Neural crest cell (in vitro differentiated cells): ENCODE measurements at regions not wholly inside any gene's neighbourhood (a gene's known extent, or its start where the extent isn't known, plus 50 kb on each side); places are given as distances from the start of the nearest gene placed in this dataset.

ENCODE experiments used
- DNase-seq: peaks from one replicate; pipeline ENCODE4 v3.0.0; 2021; ENCODE audit warnings: low read depth, mixed read lengths, low spot score
- H3K27ac Mint-ChIP-seq: one replicate; pipeline ENCODE4 v1.8.0; 2021; ENCODE audit warnings: mild to moderate bottlenecking, mixed read lengths; ENCODE audit not compliant: unreplicated experiment
- H3K27me3 Mint-ChIP-seq: 2 replicates; pipeline ENCODE4 v1.8.0; 2021; ENCODE audit warnings: low read depth, mild to moderate bottlenecking, mixed read lengths
- H3K36me3 Mint-ChIP-seq: 2 replicates; pipeline ENCODE4 v1.8.0; 2021; ENCODE audit warnings: low read depth, mild to moderate bottlenecking, mixed read lengths
- H3K4me1 Mint-ChIP-seq: 2 replicates; pipeline ENCODE4 v1.8.0; 2021; ENCODE audit warnings: mixed read lengths
- H3K4me3 Mint-ChIP-seq: one replicate; pipeline ENCODE4 v1.8.0; 2021; ENCODE audit warnings: mild to moderate bottlenecking, mixed read lengths
- H3K9me3 Mint-ChIP-seq: 2 replicates; pipeline ENCODE4 v1.8.0; 2021; ENCODE audit warnings: mixed read lengths
- TF ChIP-seq, protein P1 (sequence below): fragments of 200-600 bp; sonication (generic); conservative IDR thresholded peaks from 2 replicates; pipeline ENCODE4 v1.5.0; 2021; ENCODE audit warnings: antibody characterized with exemption, mild to moderate bottlenecking

DNA sequence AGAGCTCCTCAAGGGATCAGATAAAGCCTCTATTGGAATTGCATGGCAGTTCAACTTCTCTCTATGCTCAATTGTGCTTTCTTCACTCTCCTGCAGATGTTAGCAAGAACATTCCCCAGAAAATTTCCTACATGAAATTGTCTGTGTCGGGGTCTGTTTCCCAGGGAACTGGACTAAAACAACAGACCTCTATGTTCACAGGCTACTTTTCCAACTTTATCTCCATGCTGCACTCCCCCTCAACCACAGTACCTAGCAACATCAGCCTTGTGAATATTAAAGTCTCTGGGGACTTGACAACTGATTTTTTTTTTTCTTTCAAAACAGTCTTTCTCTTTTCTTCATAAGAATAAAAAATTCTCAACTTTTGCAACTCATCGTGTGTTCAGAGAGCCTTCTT is 1470.8 kb upstream of the ADGRL3 start:
- Mint-ChIP-seq H3K27me3 (no peaks in the 10 kb centered on the region), H3K4me1 (no peaks in the 10 kb centered on the region), H3K9me3 (peaks cover 6% of the 10 kb centered on the region), H3K4me3 (no peak overlapping the region), H3K27ac (no peak overlapping the region), H3K36me3 (peaks cover 3% of the 10 kb centered on the region)
- no peak for DNase-seq
- TF ChIP-seq, protein P1, sequence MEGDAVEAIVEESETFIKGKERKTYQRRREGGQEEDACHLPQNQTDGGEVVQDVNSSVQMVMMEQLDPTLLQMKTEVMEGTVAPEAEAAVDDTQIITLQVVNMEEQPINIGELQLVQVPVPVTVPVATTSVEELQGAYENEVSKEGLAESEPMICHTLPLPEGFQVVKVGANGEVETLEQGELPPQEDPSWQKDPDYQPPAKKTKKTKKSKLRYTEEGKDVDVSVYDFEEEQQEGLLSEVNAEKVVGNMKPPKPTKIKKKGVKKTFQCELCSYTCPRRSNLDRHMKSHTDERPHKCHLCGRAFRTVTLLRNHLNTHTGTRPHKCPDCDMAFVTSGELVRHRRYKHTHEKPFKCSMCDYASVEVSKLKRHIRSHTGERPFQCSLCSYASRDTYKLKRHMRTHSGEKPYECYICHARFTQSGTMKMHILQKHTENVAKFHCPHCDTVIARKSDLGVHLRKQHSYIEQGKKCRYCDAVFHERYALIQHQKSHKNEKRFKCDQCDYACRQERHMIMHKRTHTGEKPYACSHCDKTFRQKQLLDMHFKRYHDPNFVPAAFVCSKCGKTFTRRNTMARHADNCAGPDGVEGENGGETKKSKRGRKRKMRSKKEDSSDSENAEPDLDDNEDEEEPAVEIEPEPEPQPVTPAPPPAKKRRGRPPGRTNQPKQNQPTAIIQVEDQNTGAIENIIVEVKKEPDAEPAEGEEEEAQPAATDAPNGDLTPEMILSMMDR, result no peak

DNA sequence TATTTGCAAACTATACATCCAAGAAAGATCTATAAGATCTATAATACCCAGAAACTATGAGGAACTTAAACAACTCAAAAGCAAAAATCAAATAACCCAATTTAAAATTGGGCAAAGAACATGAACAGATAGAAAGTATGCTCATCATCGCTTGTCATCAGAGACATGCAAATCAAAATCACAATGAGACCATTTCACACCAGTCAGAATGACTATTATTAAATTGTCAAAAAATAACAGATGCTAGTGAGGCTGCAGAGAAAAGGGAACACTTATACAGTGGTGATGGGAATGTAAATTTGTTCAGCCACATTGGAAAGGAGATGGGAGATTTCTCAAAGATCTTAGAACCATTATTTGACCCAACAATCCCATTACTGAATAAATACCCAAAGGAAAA is 1451.7 kb upstream of the ADGRL3 start:
- Mint-ChIP-seq H3K4me1 (no peaks in the 10 kb centered on the region), H3K27me3 (no peaks in the 10 kb centered on the region), H3K36me3 (no peaks in the 10 kb centered on the region), H3K27ac (no peak overlapping the region), H3K4me3 (no peak overlapping the region), H3K9me3 (no peaks in the 10 kb centered on the region)
- no peak for DNase-seq
- TF ChIP-seq, protein P1, result no peak

DNA sequence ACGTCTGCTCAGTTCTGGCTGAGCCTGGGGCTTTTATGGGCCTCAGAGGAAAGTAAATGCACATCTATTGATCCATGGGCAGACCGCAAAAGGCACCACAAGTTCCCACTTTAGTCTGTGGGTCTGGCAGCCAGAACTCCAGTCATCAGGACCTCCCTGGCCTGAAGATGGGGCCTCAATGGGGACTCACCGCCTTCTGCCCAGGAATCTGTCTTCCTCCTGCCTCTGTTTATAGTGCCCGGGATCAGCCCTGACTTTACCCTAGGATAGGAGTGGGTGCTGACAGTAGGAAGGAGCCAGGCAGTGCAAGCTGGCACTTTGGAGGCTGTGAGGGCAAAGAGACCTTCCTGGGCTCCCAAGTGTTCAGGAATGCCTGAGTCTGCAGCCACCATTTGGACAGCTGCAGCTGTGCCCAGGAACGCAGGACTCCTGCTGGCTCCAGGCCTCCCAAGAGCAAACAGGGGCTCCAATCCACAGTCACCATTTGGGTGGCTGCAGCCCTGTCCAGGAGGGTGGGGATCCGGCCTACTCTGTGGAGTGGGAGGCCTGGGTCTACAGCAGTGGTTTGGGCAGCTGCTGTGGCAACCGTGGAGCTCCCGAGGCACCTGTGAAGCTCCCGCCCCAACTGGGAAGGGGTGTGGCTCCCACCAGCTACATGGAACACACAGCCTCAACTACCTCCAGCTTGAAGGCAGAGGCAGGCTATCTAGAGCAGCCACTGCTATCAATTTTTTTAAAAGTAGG is 1440.9 kb upstream of the ADGRL3 start:
- Mint-ChIP-seq H3K36me3 (no peaks in the 10 kb centered on the region), H3K9me3 (no peaks in the 10 kb centered on the region), H3K4me1 (no peaks in the 10 kb centered on the region), H3K4me3 (no peak overlapping the region), H3K27me3 (no peaks in the 10 kb centered on the region), H3K27ac (no peak overlapping the region)
- DNase-seq, result no peak
- TF ChIP-seq, protein P1, result no peak

DNA sequence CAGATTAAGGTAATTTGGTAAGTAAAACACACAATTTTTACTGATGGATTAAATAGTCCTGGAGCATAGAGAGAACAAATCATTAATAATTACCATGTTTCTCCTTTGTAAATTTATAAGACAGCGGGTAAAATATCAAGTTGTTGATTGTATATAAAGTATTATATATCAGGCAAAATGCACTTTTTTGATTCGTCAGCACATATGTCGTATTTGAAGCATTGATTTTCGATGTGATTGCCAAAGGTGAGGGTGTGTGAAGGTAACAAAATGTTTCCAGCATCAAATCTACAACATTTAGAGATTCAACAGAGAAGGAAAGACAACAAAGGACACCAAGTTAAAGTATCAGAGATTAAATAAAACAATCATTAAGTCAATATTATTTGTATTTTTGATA is 1437.8 kb upstream of the ADGRL3 start:
- Mint-ChIP-seq H3K36me3 (no peaks in the 10 kb centered on the region), H3K27ac (no peak overlapping the region), H3K9me3 (no peaks in the 10 kb centered on the region), H3K27me3 (no peaks in the 10 kb centered on the region), H3K4me1 (no peaks in the 10 kb centered on the region), H3K4me3 (no peak overlapping the region)
- DNase-seq, result no peak
- TF ChIP-seq, protein P1, result no peak

DNA sequence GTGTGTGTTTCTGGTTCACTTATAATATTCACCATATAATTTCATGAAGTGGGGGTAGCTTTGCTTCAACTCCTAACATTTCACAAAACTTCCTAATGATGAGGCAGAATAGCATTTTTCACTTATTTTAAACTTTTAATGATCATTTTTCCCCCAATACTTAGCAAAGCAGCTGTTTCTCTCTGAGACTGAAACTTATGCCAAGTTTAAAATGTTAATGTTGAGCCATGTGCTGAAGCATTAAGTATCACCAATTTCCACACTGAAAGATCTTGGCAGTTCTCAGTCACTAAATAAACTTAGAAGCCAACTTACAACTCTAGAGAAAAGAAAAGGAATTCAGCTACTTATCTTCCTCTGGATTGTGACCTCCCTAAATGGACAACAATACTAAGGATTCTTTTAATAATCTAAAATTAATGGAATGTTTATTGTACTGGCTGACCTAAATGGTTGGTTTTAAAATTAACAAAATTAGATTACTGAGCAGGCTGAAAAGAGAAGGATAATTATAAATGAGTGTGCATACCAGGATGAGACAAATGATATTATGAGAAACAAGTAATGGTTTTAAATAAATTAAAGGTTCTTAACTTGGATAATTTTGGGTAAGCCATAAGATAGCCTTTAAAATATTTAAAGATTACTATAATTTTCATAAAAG is 1429.4 kb upstream of the ADGRL3 start:
- Mint-ChIP-seq H3K9me3 (no peaks in the 10 kb centered on the region), H3K4me1 (no peaks in the 10 kb centered on the region), H3K27ac (no peak overlapping the region), H3K4me3 (no peak overlapping the region), H3K36me3 (no peaks in the 10 kb centered on the region), H3K27me3 (no peaks in the 10 kb centered on the region)
- no peak for DNase-seq
- TF ChIP-seq, protein P1, result no peak
